GM12878 (cell line): ENCODE measurements at regions not wholly inside any gene's neighbourhood (a gene's known extent, or its start where the extent isn't known, plus 50 kb on each side); places are given as distances from the start of the nearest gene placed in this dataset.

Experiments used
- ATAC-seq: fragments of 200-7000 bp; cut with Tn5 transposase; 3 replicates; pipeline ENCODE4 v1.9.1; 2020; ENCODE audit warnings: mild to moderate bottlenecking, moderate library complexity
- BruUV-seq: library from RNA; stranded (reverse); fragments of 400-500 nt; replicated peaks from 2 replicates; lab custom pipeline; 2021; lab: Mats Ljungman, UMichigan
- CTCF ChIA-PET: fragments of 300-600 bp; sonication (Branson Sonifier 250); formaldehyde crosslinking; extraction: SDS; loops from one replicate; lab custom pipeline; 2021; ENCODE audit warnings: inconsistent platforms; lab: Yijun Ruan, JAX
- POLR2A ChIA-PET: fragments of 350-600 bp; formaldehyde crosslinking; extraction: SDS; loops from one replicate; lab custom pipeline; 2021; ENCODE audit warnings: inconsistent platforms; lab: Charles Lee
- RAD21 ChIA-PET: fragments of 300-600 bp; sonication (Branson Sonifier 250); formaldehyde crosslinking; loops from one replicate; lab custom pipeline; 2023; ENCODE audit warnings: antibody characterized with exemption; ENCODE audit not compliant: unreplicated experiment; lab: Charles Lee
- SMC1A ChIA-PET: fragments of 300-600 bp; sonication (Branson Sonifier 250); formaldehyde crosslinking; loops from one replicate; lab custom pipeline; 2023; ENCODE audit not compliant: unreplicated experiment, uncharacterized antibody; lab: Charles Lee
- DNase-seq: peaks from one replicate; pipeline ENCODE4 v3.0.0-alpha.2; 2011; ENCODE audit warnings: low read depth, low spot score
- FAIRE-seq: peaks from 3 replicates; lab custom pipeline; 2011; peaks lifted over from hg19 to GRCh38; lab: Jason Lieb, UNC
- H2AFZ ChIP-seq: 2 replicates; pipeline ENCODE4 v1.6.0; 2011; ENCODE audit warnings: low read depth, low read length, control low read depth; ENCODE audit not compliant: control insufficient read depth
- H3K27ac ChIP-seq: 2 replicates; pipeline ENCODE4 v1.5.1; 2011; ENCODE audit warnings: control low read depth; ENCODE audit not compliant: control insufficient read depth, insufficient read depth
- H3K27me3 ChIP-seq, 2 experiments: replicated peaks in 1 of 2; 2 replicates each; pipeline versions ENCODE4 v1.6.0 to v1.6.1; 2011; ENCODE audit warnings: low read length in 1 of 2; ENCODE audit not compliant: control insufficient read depth in 2 of 2, insufficient read depth in 2 of 2
- H3K36me3 ChIP-seq, 2 experiments: 2 replicates each; pipeline ENCODE4 v1.5.1; 2011; ENCODE audit warnings: low read length in 1 of 2; ENCODE audit not compliant: control insufficient read depth in 2 of 2, insufficient read depth in 2 of 2
- H3K4me1 ChIP-seq: 2 replicates; pipeline ENCODE4 v1.6.1; 2011; ENCODE audit warnings: mild to moderate bottlenecking, low read length, moderate library complexity, mixed read lengths; ENCODE audit not compliant: control insufficient read depth, insufficient read depth
- H3K4me2 ChIP-seq: 2 replicates; pipeline ENCODE4 v1.6.0; 2011; ENCODE audit warnings: control low read depth; ENCODE audit not compliant: control insufficient read depth, insufficient read depth
- H3K4me3 ChIP-seq: fragments of 200-600 bp; sonication (generic); 2 replicates; pipeline ENCODE4 v1.5.1; 2016
- H3K79me2 ChIP-seq: 2 replicates; pipeline ENCODE4 v1.6.0; 2011; ENCODE audit warnings: low read length; ENCODE audit not compliant: control insufficient read depth, insufficient read depth
- H3K9ac ChIP-seq: 2 replicates; pipeline ENCODE4 v1.8.0; 2011; ENCODE audit warnings: low read length, control low read depth, mixed read lengths; ENCODE audit not compliant: control insufficient read depth, insufficient read depth
- H3K9me3 ChIP-seq: replicated peaks from 3 replicates; pipeline ENCODE4 v1.5.1; 2011; ENCODE audit warnings: mild to moderate bottlenecking, low read length; ENCODE audit not compliant: control insufficient read depth, insufficient read depth
- H4K20me1 ChIP-seq: 2 replicates; pipeline ENCODE4 v1.6.0; 2011; ENCODE audit not compliant: control insufficient read depth, insufficient read depth
- CHD1 ChIP-seq: IDR thresholded peaks from 2 replicates; pipeline ENCODE4 v1.6.1; 2012; ENCODE audit warnings: low read depth, low read length, improper control_type of control experiment
- FOS ChIP-seq: IDR thresholded peaks from 3 replicates; pipeline ENCODE4 v1.6.1; 2011; ENCODE audit warnings: borderline replicate concordance; ENCODE audit not compliant: insufficient read length; ENCODE audit errors: extremely low read depth
- HDGF ChIP-seq: fragments of 450-650 bp; IDR thresholded peaks from 2 replicates; pipeline ENCODE4 v1.6.1; 2016; ENCODE audit warnings: antibody characterized with exemption
- IKZF1 ChIP-seq: fragments of 450-650 bp; conservative IDR thresholded peaks from 2 replicates; pipeline ENCODE4 v1.6.1; 2017; ENCODE audit warnings: antibody characterized with exemption, mild to moderate bottlenecking
- IKZF2 ChIP-seq, 2 experiments: fragments of 450-650 bp; IDR thresholded peaks; 2 replicates each; pipeline ENCODE4 v1.6.1; 2017; ENCODE audit warnings: mild to moderate bottlenecking in 2 of 2, moderate library complexity in 2 of 2
- IRF3 ChIP-seq: fragments of 450-650 bp; IDR thresholded peaks from 2 replicates; pipeline ENCODE4 v1.6.1; 2014; ENCODE audit warnings: mild to moderate bottlenecking
- JUND ChIP-seq: IDR thresholded peaks from 2 replicates; pipeline ENCODE4 v1.6.1; 2012; ENCODE audit warnings: low read depth, mild to moderate bottlenecking, low read length, improper control_type of control experiment, moderate library complexity
- KAT2A ChIP-seq: conservative IDR thresholded peaks from 2 replicates; pipeline ENCODE4 v1.6.1; 2011; ENCODE audit warnings: low read depth, low read length; ENCODE audit not compliant: control insufficient read depth
- KDM1A ChIP-seq: fragments of 200-600 bp; sonication (generic); IDR thresholded peaks from 2 replicates; pipeline ENCODE4 v1.6.1; 2016; ENCODE audit warnings: borderline replicate concordance
- NBN ChIP-seq: fragments of 450-650 bp; IDR thresholded peaks from 2 replicates; pipeline ENCODE4 v1.6.1; 2016
- NFYA ChIP-seq: IDR thresholded peaks from 2 replicates; pipeline ENCODE4 v1.6.1; 2011; ENCODE audit warnings: low read depth, mild to moderate bottlenecking, low read length, improper control_type of control experiment, borderline replicate concordance
- RELA ChIP-seq: fragments of 450-650 bp; IDR thresholded peaks from 2 replicates; pipeline ENCODE4 v1.8.0; 2014; ENCODE audit warnings: borderline replicate concordance; ENCODE audit not compliant: partially characterized antibody
- ZBED1 ChIP-seq: IDR thresholded peaks from 2 replicates; pipeline ENCODE4 v1.6.1; 2016; ENCODE audit warnings: borderline replicate concordance
- ZBTB33 ChIP-seq: fragments of 450-650 bp; IDR thresholded peaks from 2 replicates; pipeline ENCODE4 v1.6.1; 2017; ENCODE audit warnings: mild to moderate bottlenecking
- ZNF24 ChIP-seq: fragments of 450-650 bp; IDR thresholded peaks from 2 replicates; pipeline ENCODE4 v1.6.1; 2017; ENCODE audit warnings: antibody characterized with exemption, mild to moderate bottlenecking
- ZZZ3 ChIP-seq: IDR thresholded peaks from 2 replicates; pipeline ENCODE4 v1.6.1; 2011; ENCODE audit warnings: low read depth; ENCODE audit not compliant: control insufficient read depth, insufficient read length
- WGBS: methylation state at CpG from one replicate; pipeline ENCODE4 v1.1.6; 2016; ENCODE audit warnings: low lambda C conversion rate; ENCODE audit not compliant: insufficient replicate concordance, insufficient coverage; ENCODE audit errors: missing lambda C conversion rate; 5-methylcytosine and 5-hydroxymethylcytosine counted together
- in situ Hi-C: fragments of 300-500 bp; cut with MboI; formaldehyde crosslinking; loops from 9 replicates; pipeline ENCODE4 v1.14.3; 2018; ENCODE audit warnings: mixed read lengths
- intact Hi-C: fragments of 100-400 bp; cut with micrococcal nuclease; formaldehyde crosslinking; loops from one replicate; pipeline ENCODE4 v1.14.2; 2022; ENCODE audit not compliant: unreplicated experiment

GRCh38 chr1:181863006-181863405 lies 198.5 kb downstream of the ZNF648 start:
- FAIRE-seq, result no peak
- CTCF ChIA-PET, result interaction anchor here (0.8 kb wide), 1 partner anchor 11 kb away, joined by 4 read pairs; no protein-coding TSS in a partner anchor
- H3K36me3 ChIP-seq, result no peaks in the 10 kb centered on the region

GRCh38 chr1:181858135-181858534 lies 203.4 kb downstream of the ZNF648 start:
- H2AFZ ChIP-seq, result no peak overlapping the region
- 16% methylated on average over 4 of the region's 4 CpGs for WGBS
- H3K36me3 ChIP-seq, result no peaks in the 10 kb centered on the region
- no peaks in the 10 kb centered on the region; the same call in 2 of the 3 replicates for H3K9me3 ChIP-seq
- ChIA-PET POLR2A (no interaction called here), SMC1A (no interaction called here), RAD21 (no interaction called here), CTCF (no interaction called here)
- ATAC-seq (no peak), FAIRE-seq (no peak), DNase-seq (no peak)
- no peaks in the 10 kb centered on the region for H3K27me3 ChIP-seq
- no peak overlapping the region for H3K27ac ChIP-seq
- H3K4me3 ChIP-seq, result no peak overlapping the region
- in situ Hi-C loops (no loop called here), intact Hi-C loops (no loop called here)
- no peak overlapping the region for H3K4me2 ChIP-seq
- no peaks in the 10 kb centered on the region for H3K4me1 ChIP-seq
- no TSS peak for BruUV-seq
- no peak overlapping the region for H3K9ac ChIP-seq
- H3K79me2 ChIP-seq, result no peaks in the 10 kb centered on the region
- H4K20me1 ChIP-seq, result no peaks in the 10 kb centered on the region
- no peak for TF ChIP-seq FOS
- TF ChIP-seq RELA, result no peak
- no peak for TF ChIP-seq ZNF24
- no peak for TF ChIP-seq IRF3
- TF ChIP-seq NFYA, result no peak
- TF ChIP-seq ZBED1, result no peak
- no peak for TF ChIP-seq IKZF2 (IDR thresholded peaks at IDR 0.05)
- no peak for TF ChIP-seq ZBTB33
- TF ChIP-seq IKZF1, result no peak
- TF ChIP-seq, all 136 proteins: peak for 0

More at GRCh38 chr1:181863006-181863405, 198.5 kb downstream of the ZNF648 start:
- no peaks in the 10 kb centered on the region for H3K27me3 ChIP-seq
- intact Hi-C loops (no loop called here), in situ Hi-C loops (no loop called here)
- no peak for DNase-seq
- TF ChIP-seq HDGF, result no peak
- TF ChIP-seq KDM1A, result no peak
- TF ChIP-seq ZZZ3, result no peak
- TF ChIP-seq NBN, result no peak
- TF ChIP-seq JUND, result no peak
- TF ChIP-seq KAT2A, result no peak
- no peak for TF ChIP-seq CHD1
- no peak overlapping the region for H2AFZ ChIP-seq
- ChIA-PET POLR2A (no interaction called here), SMC1A (no interaction called here), RAD21 (no interaction called here)
- WGBS, result 18% methylated on average over 3 of the region's 3 CpGs
- H3K79me2 ChIP-seq, result no peaks in the 10 kb centered on the region
- H4K20me1 ChIP-seq, result no peaks in the 10 kb centered on the region
- no peak for ATAC-seq
- BruUV-seq, result no TSS peak
- no peaks in the 10 kb centered on the region for H3K4me1 ChIP-seq
- H3K9me3 ChIP-seq, result no peaks in the 10 kb centered on the region; the same call in 2 of the 3 replicates
- H3K4me2 ChIP-seq, result no peak overlapping the region
- H3K9ac ChIP-seq, result no peak overlapping the region
- H3K27ac ChIP-seq, result no peak overlapping the region
- H3K4me3 ChIP-seq, result no peak overlapping the region
